HT1080 (cell line): ENCODE measurements at regions not wholly inside any gene's neighbourhood (a gene's known extent, or its start where the extent isn't known, plus 50 kb on each side); places are given as distances from the start of the nearest gene placed in this dataset.

Experiments
- DNase-seq: peaks from one replicate; pipeline ENCODE4 v3.0.0-alpha.2; 2015; ENCODE audit warnings: low read depth

DNA sequence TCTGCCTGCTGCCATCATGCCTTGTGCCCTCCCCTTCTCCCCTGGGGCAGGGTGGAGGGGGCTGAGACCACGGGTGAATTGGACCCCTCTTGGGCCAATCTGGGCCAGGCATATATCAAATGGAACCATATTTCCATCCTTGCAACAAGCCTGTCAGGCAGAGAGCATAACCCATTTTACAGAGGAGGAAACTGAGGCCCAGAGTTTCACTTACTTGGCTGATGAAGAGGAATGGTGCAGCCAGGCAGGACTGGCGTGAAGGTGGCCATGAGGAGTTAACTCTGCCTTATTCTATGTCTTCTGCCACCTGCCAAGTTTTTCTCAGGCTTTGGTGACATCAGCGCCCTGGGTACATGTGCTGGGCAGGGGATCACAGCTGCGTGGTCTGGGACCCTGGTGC, 155.5 kb upstream of the PCBD1 start:
- no peak for DNase-seq

DNA sequence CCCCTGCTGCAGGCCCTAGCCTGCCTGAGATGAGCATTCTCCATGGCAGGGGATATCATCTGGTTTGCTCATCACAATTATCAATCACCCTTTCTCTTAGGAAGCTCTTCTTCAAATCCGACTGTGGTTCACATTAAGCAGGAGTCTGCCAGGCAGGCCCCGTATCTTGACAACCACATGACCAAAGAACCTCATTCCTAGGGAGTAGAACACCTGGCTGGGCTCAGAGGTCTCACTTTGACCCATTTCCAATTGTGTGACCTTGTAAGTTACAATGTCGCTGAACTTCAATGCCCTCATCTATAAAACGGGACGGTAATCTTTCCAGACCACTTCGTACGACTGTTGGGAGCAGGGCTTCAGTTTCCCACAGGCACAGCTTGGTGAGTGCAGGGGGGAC, 156.4 kb upstream of the PCBD1 start:
- DNase-seq = no peak

DNA sequence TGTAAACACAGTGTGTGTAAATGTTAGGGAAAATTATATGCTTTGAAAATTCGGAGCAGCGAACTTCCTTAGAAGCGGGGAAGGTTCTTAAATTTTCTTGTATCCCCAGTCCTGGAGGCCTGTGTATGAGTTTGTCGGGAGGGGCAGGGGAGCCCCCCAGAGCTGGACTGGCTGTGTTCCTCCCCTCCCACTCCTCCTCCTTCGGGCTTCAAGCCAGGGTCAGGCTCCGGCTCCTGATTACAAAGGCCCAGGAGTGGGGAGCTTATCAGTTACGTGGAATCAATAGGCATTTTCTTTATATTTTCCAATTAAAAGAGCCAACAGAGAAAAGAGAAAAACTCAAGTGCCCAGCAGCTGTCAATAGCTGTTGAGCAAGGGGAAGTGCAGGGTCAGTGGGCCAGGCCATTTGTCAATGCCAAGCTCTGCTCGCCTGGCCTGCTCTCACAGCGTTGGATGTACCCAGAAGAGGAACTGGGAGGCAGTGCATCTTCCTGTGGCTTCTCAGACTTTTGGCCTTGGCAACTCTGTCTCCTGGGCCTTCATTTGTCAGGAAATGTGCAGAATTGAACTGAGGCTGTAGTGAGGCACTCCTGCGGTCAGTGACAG, 156.9 kb upstream of the PCBD1 start:
- no peak for DNase-seq

DNA sequence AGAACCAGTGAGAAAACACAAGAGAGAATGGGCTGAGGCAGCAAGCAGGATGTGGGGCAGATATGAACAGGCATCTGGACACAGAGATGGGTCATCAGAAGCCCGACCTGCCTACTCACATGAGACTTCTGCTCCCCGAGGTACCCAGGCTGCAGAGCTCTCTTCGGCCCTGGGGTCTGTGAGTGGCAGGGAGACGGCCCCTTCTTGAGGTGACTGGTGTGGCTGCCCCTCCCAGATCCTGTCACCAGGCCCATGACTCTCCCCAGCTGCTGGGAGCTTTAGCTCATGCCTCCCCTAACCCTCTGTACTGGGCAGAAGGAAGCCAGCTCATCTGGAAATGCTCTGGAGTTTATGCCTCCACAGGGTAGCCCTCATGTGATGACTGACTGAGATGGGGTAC, 157.6 kb upstream of the PCBD1 start:
- DNase-seq = no peak

DNA sequence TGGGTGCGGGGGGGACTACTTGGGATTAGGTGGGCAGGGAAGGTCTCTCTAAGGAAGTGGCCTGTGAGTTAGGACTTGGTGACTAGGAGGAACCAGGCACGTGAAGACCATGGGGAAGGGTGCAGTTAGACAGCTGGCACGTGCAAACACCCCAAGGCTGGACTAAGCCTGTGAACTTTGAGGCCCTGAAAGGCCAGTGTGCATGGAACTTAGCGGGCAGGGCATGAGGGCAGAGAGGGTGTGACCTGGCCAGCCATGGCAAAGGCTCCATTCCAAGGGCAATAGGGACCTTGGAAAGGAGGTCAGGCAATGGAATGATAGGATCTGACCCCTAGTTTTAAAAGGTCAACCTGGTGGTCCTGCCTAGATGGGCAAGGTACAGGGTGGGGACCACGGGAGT, 158.4 kb upstream of the PCBD1 start:
- no peak for DNase-seq

DNA sequence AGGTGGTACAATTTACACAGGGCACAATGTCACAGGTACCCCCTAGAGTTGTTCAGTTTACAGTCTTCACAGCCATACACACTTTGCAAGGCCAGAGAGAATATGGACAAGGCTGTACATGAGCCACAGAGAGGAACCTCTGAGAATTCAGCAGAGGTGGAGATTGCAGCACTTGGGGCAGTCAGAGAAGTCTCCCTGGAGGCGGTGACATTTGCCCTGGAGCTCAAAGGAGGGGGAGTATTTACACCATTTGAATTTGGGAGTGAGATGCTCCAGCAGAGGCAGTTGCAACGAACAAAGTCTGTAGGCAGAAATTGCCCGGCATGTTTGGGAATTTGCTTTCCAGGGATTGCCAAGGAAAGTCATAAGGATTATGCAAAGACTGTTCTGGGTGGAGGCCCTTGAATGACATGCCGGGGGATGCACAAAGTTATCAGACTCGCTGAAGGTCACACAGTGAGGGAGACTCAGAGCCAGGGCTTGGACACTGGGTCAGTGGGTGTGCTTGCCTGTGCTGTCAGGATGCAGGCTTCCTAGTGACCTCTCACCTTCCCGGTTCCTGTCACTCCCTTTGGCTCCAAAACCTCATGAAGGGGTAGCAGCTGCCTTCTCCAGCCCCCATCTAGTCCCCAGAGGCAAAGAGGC, 160.7 kb upstream of the PCBD1 start:
- no peak for DNase-seq

DNA sequence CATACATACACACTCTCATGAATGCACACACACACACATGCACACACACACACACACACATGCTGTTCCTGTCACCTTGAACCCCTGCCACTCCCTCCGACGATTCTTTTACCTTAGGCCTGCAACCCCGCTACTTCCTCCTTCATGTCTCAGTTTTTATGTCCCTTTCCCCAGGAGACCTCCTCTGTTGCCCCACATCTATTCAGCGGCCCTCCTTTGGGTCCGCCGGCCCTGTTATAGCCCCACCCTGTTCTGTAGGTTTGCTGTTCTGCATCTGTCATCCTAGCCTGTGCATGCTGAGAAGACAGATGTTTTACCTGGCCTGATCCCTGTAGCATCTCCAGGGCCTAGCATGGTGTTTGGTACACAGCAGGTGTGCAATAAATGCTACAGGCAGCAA, 161.6 kb upstream of the PCBD1 start:
- no peak for DNase-seq

DNA sequence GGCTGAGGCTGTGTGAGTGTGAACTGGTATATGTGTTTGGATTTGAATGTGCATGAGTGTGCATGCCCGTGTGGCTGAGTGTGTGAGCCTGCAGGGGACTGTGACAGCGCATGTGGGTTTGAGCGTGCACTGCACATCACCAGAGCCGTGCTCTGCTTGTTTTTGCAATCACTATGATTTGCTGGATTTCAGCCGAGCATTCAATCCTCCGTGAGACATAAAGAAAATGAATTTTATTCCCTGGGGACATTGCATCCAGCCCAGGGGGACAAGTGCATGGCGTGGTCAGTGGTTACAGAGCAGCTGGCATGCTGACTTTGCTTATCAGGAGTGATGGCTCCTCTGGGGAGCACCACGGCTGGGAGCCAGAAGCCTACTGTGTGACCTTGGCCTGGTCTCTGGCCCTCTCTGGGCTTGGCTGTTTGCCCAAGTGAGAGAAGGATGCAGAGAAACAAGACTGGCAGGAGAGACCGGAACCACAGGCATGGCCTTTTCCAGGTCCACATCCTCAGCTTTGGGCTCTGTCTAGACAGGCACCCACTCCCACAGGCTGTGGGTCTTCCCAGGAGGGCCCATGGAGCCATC, 160.2 kb upstream of the UNC5B start:
- no peak for DNase-seq

DNA sequence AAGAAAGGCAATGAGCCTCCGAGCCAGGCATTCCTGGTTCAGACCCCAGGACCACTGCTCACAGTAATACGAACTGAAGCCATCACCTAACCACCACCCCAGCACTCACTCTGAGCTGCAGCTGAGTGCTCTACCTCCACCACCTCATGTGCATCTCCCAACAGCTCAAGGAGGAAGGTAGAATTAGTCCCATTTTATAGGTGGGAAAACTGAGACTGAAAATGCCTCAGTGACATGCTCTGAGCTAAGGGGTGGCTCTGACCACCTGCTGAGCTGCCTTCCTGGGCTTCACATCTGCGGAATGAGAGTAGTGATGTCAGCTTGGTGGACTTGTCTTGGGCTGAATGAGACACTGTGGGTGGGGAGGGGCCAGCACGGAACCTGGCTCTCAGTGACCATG, 159.7 kb upstream of the UNC5B start:
- DNase-seq = no peak

DNA sequence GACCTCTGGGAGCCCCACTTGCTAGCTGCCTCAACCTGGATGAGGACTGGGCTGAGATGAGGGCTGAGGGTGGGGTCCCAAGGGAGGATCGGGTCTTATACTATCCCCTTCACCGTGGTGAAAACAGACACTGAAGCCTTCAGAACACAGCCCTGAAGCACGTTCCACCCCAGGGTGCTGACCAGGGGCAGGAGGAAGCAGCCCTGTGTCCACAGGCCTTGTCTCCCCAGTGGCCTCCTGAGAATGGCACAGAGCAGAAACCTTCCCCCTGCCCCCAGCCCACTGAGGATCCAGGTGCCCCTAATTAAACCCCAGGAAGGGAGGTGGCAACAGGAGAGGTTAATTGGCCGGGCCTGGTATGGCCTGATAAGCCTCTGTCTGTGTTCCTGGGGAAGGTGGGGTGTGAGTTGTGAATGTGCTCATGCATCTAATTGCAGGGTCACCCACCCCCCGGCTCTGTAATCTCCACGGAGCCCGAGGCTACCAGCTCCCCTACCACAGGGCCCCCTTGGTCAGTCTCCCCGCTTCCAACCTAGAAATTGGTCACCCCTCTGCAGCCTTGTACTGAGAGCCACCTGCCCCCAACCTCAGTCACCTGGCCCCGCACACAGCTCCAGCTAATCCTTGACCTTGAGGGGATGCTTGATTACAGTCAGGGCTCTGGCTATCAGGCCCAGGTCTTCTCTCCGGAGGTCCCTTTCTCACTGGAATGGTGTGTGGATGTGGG, 159.0 kb upstream of the UNC5B start:
- DNase-seq = no peak

DNA sequence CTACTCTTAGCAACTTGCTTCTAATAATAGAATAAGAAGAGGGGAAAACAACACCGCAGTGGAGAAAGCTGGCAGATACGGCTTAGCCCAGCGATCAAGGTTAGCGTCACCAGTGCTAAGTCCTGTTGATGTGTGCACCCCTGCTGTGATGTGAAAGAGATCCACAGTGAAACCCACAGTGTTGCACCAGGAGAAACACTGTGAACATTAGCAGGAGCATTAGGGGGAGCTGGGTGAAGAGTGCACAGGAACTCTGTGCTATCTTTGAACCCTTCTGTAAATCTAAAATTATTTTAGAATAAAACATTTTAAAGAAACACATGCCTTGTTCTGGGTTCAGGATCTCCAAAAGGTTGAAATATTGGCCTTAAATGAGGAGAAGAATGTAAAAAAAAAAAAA, 154.1 kb upstream of the UNC5B start:
- no peak for DNase-seq

DNA sequence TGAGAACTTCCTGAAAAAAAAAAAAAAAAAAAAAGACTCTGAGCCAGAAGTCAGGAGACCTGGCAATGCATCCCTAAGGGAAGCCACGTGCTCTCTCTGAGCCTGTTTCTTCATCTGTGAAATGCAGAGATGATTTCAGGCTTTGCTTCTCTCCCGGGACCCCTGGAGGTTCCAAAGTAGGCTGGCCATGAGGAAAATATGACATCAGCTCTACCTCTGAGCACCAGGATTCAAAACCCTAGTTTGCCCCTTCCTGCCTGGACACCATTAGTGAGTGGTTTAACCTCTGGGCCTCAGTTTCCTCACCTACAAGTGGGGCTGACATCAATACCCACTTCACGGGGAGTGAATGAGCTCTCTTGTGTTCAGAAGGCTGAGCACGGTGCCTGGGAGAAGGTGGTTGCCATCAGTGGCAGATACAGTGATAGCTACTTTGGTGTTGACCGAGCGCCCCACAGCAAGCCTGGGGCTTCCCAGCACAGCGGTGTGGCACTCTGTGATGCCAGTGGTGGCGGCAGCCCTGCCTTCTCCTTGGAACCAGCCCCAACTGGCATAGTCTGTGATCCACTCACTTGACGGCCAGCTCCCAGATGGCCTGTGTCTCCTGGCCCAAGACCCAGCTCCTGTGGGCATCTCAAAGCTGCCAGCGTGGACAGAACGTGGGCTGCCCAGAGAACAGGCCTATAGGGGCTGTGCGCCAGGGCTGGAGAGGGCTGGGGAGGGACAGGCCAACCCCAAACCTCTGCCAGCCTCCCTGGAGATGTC, 153.1 kb upstream of the UNC5B start:
- DNase-seq = no peak

DNA sequence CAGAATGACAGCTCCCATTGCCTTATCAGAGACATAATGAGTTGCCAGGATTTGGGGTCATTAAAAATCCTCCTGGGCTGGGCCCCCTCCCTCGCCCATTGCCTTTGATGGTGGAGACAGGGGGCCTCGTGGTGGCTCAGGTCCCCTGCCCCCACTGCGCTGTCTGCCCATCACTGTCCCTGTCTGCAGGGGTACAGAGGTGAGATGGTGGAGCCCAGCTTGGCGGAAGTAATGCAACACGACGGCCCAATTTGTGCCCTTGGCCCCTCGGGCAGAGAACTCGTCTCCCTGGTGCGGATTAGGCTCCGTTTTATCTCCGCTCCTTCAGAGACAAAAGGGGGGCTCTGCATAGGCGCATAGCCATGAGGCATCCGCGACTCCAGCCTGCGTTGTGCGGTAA, 152.4 kb upstream of the UNC5B start:
- no peak for DNase-seq

DNA sequence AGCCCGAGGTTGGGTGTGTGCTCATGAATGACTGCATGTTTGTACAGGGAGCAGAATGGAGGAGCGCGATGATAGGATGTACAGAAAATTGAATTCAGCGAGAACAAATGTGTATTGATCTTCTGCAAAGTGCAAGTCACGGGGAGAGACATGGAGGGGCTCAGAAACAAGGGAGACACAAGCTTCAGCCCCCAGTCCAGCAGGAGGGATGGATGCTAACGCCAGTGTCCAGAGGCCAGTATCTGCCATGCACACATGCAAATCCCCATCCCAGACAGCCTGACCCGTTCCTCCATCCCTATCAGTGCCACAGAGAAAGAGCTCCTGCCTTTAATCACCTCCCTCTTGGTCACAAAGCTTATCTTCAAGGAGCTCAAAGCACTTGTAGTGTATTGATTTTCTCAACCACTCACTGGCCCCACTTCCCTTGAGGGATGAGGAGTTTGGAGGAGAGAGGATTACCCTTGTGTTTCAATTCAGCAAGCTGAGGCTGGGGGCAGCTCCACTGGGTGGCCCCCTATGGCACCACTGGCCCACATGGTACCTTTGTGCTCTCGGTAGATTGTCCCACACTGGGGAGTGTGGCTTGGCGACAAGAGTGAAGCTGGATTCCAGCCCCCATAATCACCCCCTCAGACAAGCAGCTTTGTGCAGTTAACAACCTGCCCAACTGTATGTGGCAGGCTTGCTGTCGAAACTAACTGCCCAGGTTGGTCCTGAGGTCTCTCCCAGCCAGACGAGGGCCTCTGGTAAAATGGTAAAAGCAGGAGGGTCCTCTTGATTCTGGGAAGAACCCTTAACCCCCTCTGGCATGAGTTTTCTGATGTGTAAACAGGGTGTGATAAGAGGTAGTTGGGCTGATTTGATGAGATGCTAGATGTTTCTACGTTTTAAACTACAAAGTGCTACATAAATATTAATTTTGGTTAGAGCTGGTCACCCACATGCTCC, 151.6 kb upstream of the UNC5B start:
- DNase-seq = no peak

DNA sequence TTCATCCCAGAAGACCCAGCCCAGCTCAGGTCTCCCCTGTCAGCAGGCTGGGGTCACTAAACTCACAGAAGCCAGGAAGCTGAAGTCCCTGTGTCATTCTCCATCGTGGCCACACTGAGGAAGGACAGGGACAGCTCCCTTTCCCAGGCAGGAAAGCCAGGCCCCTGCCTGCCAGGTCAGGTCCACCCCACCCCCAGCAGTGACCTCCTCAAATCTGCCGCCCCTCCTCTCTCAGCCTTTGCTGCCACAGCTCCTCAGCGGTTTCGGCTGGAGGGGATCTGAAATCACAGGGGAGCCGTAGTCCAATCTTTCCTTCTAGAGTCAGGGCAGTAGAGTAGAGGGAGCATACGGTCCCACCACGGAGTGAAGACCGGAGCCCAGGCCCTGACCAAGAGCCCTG, 150.9 kb upstream of the UNC5B start:
- DNase-seq = no peak

DNA sequence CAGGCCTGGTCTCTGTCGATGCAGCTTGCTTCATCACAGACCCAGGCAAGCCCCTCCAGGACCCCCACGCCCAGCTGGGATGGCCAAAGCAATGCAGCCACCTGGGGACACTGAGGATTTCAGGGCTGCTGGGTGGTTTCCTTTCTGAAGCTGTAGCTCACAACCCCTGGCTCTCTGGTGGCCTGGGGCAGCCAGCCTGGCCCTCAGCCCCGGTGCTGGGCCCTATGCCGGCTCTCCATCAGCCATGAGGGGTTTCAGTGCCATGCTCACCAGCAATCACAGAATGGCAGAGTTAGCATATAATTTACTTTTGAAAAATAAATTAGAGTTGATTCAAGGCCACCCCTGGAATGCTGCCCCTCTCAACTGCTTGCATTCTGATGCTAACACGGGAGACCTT, 150.2 kb upstream of the UNC5B start:
- no peak for DNase-seq

DNA sequence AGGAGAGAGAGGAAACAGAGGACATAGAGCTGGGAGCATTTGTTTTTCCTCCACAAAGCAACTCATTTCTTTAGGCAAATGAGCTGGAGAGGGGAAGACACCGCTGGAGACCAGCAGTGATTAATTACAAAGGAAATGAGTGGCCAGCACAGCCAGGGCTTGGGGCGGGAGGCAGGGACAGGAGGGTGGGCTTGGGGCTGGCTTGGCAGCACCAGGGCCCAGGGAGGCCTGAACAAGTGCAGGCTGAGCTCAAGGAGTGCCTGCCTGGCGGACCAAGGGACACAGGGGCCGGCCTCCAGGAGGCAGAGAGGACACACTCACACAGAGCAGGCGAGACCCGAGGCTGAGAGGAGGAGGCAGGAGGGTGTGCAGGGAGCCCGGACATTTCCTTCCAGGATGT, 149.0 kb upstream of the UNC5B start:
- DNase-seq = no peak

DNA sequence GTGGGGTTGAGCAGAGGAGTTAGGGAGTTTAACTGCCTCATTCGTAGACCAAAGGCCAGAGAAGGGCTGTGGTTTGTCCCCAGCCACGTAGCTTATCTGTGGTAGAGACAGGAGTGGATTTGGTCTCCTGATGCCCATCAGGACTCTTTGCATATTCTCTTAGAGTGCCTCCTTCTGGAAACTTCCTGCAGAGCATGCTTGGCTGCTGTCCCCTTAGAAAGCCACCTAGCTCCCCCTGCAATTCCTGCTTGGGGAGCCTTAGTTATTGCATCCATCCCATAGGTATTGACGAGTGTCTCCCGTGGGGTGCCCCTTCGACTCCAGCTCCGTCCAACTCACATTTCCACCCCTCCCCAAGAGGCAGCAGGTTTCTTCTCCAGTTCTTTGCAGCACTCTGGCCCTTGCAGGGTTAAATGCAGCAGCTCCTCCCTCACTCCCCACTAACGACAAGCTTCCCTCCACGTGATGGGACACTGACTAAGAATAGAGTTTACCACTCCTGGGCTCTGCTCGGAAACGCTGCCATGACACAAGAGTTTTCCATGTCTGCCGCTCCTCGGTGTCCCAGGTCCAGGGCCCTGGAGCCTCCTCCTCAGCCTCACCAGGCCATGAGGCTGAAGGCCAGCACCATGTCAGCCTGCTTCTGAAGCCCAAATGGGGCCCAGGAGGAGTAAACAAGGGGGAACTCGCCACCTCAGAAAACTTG, 147.8 kb upstream of the UNC5B start:
- DNase-seq = no peak

DNA sequence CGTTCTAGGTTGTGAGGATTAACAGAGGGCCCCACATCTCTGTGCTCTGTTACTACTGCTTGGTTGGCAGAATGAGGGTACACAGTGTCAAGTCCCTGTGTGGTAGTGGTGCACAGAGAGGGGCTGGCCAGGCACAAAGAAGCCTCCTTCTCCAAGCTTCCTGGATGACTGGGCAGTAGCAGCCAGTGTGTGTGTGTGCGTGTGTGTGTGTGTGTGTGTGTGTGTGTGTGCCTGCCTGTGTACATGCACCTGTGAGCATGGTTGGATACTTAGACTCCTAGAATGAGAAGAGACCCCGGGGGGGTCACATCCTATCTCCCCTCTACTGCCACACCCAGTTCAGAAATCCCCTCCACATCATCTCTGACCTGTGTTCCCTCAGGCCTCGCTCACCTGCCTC, 146.7 kb upstream of the UNC5B start:
- no peak for DNase-seq

DNA sequence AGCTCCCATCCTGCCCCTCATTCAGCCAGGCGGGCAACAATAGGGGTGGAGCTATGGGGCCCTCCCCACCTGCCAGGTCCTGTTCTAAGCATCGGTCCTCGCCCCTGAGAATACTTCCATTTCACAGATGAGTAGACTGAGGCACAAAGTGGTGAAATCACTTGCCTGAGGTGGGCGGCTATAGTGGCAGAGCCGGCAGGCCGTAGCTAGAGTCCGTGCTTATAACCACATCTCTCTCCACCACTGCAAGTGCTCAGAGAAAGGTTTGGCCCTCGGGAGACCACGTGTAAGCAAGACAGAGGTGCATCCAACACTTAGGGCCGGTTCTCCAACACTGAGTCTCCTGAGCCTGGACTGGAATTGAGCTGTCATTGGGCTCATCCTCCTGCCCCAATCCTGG, 145.8 kb upstream of the UNC5B start:
- DNase-seq = no peak
